ENCODE measurements at regions not wholly inside any gene's neighbourhood (a gene's known extent, or its start where the extent isn't known, plus 50 kb on each side); places are given as distances from the start of the nearest gene placed in this dataset.
"Not testable (repeated sequence)": the region's sequence is repeated elsewhere in the genome, so short reads cannot be mapped to it uniquely, and the experiment has no call there.

GRCh38 chr17:71769850-71770249 lies 351.0 kb upstream of the SOX9 start:
- Histone ChIP-seq H3K4me1 (no peaks in the 10 kb centered on the region), H3K9ac (no peak overlapping the region), H3K4me2 (no peak overlapping the region), H3K36me3 (no peaks in the 10 kb centered on the region), H4K20me1 (no peaks in the 10 kb centered on the region), H3K27ac (no peak overlapping the region), H3K4me3 (no peak overlapping the region), H3K27me3 (no peaks in the 10 kb centered on the region), H3K9me3 (0 out of 2 replicates have a peak, but pooled peaks cover 5% of the 10 kb centered on the region)
- TF ChIP-seq Cebpa-rat (IDR thresholded peaks at IDR 0.05), result no peak

GRCh38 chr17:71777048-71777640 lies 343.7 kb upstream of the SOX9 start:
- Histone ChIP-seq H3K27me3 (no peaks in the 10 kb centered on the region), H3K4me3 (no peak overlapping the region), H3K9ac (no peak overlapping the region), H4K20me1 (no peaks in the 10 kb centered on the region), H3K4me2 (no peak overlapping the region), H3K4me1 (no peaks in the 10 kb centered on the region), H3K36me3 (no peaks in the 10 kb centered on the region), H3K9me3 (0 out of 2 replicates have a peak, but pooled peaks cover 5% of the 10 kb centered on the region), H3K27ac (no peak overlapping the region)
- TF ChIP-seq Cebpa-rat (IDR thresholded peaks at IDR 0.05), result no peak

GRCh38 chr17:71779482-71779881 lies 341.3 kb upstream of the SOX9 start:
- no peaks in the 10 kb centered on the region for H3K27me3 ChIP-seq
- no peaks in the 10 kb centered on the region for H3K4me1 ChIP-seq
- H3K9ac ChIP-seq, result no peak overlapping the region
- H4K20me1 ChIP-seq, result no peaks in the 10 kb centered on the region
- no peak for TF ChIP-seq Cebpa-rat (IDR thresholded peaks at IDR 0.05)
- H3K27ac ChIP-seq, result no peak overlapping the region
- H3K36me3 ChIP-seq, result no peaks in the 10 kb centered on the region
- H3K4me2 ChIP-seq, result no peak overlapping the region
- H3K4me3 ChIP-seq, result no peak overlapping the region
- H3K9me3 ChIP-seq, result no peaks in the 10 kb centered on the region

- Histone ChIP-seq H3K9ac (no peak overlapping the region), H3K27me3 (no peaks in the 10 kb centered on the region), H3K9me3 (no peaks in the 10 kb centered on the region), H4K20me1 (no peaks in the 10 kb centered on the region), H3K4me3 (no peak overlapping the region), H3K4me1 (no peaks in the 10 kb centered on the region), H3K4me2 (no peak overlapping the region), H3K36me3 (no peaks in the 10 kb centered on the region), H3K27ac (no peak overlapping the region)
- no peak for TF ChIP-seq Cebpa-rat (IDR thresholded peaks at IDR 0.05)
Measured at GRCh38 chr17:71780596-71780995, 340.2 kb upstream of the SOX9 start.

- H3K27me3 ChIP-seq, H3K27ac ChIP-seq, H3K4me1 ChIP-seq, H3K36me3 ChIP-seq, H3K9me3 ChIP-seq, H3K4me3 ChIP-seq, H4K20me1 ChIP-seq, H3K9ac ChIP-seq, H3K4me2 ChIP-seq: not testable (repeated sequence)
Measured at GRCh38 chr17:71782021-71782420, 338.8 kb upstream of the SOX9 start.

GRCh38 chr17:71790791-71791190 lies 330.0 kb upstream of the SOX9 start:
- TF ChIP-seq Cebpa-rat (IDR thresholded peaks at IDR 0.05), result no peak
- Histone ChIP-seq H3K27me3 (no peaks in the 10 kb centered on the region), H3K27ac (no peak overlapping the region), H4K20me1 (no peaks in the 10 kb centered on the region), H3K9ac (no peak overlapping the region), H3K4me2 (no peak overlapping the region), H3K36me3 (no peaks in the 10 kb centered on the region), H3K4me1 (no peaks in the 10 kb centered on the region), H3K9me3 (no peaks in the 10 kb centered on the region), H3K4me3 (no peak overlapping the region)

GRCh38 chr17:71791311-71791710 lies 329.5 kb upstream of the SOX9 start:
- H3K4me1 ChIP-seq, result no peaks in the 10 kb centered on the region
- no peaks in the 10 kb centered on the region for H3K36me3 ChIP-seq
- H3K27ac ChIP-seq, result no peak overlapping the region
- no peaks in the 10 kb centered on the region for H3K9me3 ChIP-seq
- H4K20me1 ChIP-seq, result no peaks in the 10 kb centered on the region
- no peak overlapping the region for H3K4me3 ChIP-seq
- TF ChIP-seq Cebpa-rat (IDR thresholded peaks at IDR 0.05), result no peak
- H3K9ac ChIP-seq, result no peak overlapping the region
- H3K4me2 ChIP-seq, result no peak overlapping the region
- no peaks in the 10 kb centered on the region for H3K27me3 ChIP-seq

- Histone ChIP-seq H3K9me3 (no peaks in the 10 kb centered on the region), H3K9ac (no peak overlapping the region), H3K36me3 (no peaks in the 10 kb centered on the region), H3K4me2 (no peak overlapping the region), H3K4me3 (no peak overlapping the region), H3K27ac (no peak overlapping the region), H3K4me1 (no peaks in the 10 kb centered on the region), H3K27me3 (no peaks in the 10 kb centered on the region), H4K20me1 (no peaks in the 10 kb centered on the region)
- no peak for TF ChIP-seq Cebpa-rat (IDR thresholded peaks at IDR 0.05)
Measured at GRCh38 chr17:71792966-71793365, 327.9 kb upstream of the SOX9 start.

- Histone ChIP-seq H3K27me3 (no peaks in the 10 kb centered on the region), H3K27ac (no peak overlapping the region), H4K20me1 (no peaks in the 10 kb centered on the region), H3K4me3 (no peak overlapping the region), H3K4me2 (no peak overlapping the region), H3K9ac (no peak overlapping the region), H3K4me1 (no peaks in the 10 kb centered on the region), H3K36me3 (no peaks in the 10 kb centered on the region), H3K9me3 (no peaks in the 10 kb centered on the region)
- TF ChIP-seq Cebpa-rat (IDR thresholded peaks at IDR 0.05), result no peak
Measured at GRCh38 chr17:71793518-71793917, 327.3 kb upstream of the SOX9 start.

- no peaks in the 10 kb centered on the region for H3K4me1 ChIP-seq
- no peak for TF ChIP-seq Cebpa-rat (IDR thresholded peaks at IDR 0.05)
- no peaks in the 10 kb centered on the region for H3K9me3 ChIP-seq
- no peaks in the 10 kb centered on the region for H3K27me3 ChIP-seq
- no peak overlapping the region for H3K27ac ChIP-seq
- no peak overlapping the region for H3K9ac ChIP-seq
- H3K4me3 ChIP-seq, result no peak overlapping the region
- no peaks in the 10 kb centered on the region for H3K36me3 ChIP-seq
- no peak overlapping the region for H3K4me2 ChIP-seq
- H4K20me1 ChIP-seq, result no peaks in the 10 kb centered on the region
Measured at GRCh38 chr17:71798701-71799100, 322.1 kb upstream of the SOX9 start.

- no peak overlapping the region for H3K4me2 ChIP-seq
- no peaks in the 10 kb centered on the region for H3K9me3 ChIP-seq
- H3K4me3 ChIP-seq, result no peak overlapping the region
- no peak overlapping the region for H3K9ac ChIP-seq
- no peak overlapping the region for H3K27ac ChIP-seq
- no peaks in the 10 kb centered on the region for H3K36me3 ChIP-seq
- TF ChIP-seq Cebpa-rat (IDR thresholded peaks at IDR 0.05), result no peak
- no peaks in the 10 kb centered on the region for H4K20me1 ChIP-seq
- no peaks in the 10 kb centered on the region for H3K4me1 ChIP-seq
- H3K27me3 ChIP-seq, result no peaks in the 10 kb centered on the region
Measured at GRCh38 chr17:71799657-71800056, 321.2 kb upstream of the SOX9 start.
